Activated gamma-delta T cell (primary cell): ENCODE measurements at regions not wholly inside any gene's neighbourhood (a gene's known extent, or its start where the extent isn't known, plus 50 kb on each side); places are given as distances from the start of the nearest gene placed in this dataset.
A peak's percentile ranks its signal among the peaks of the same experiment; 100 is the strongest.
"Not testable (repeated sequence)": the region's sequence is repeated elsewhere in the genome, so short reads cannot be mapped to it uniquely, and the experiment has no call there.

Experiments
- DNase-seq: peaks from one replicate; lab custom pipeline; 2025; lab: John Stamatoyannopoulos, UW

DNA sequence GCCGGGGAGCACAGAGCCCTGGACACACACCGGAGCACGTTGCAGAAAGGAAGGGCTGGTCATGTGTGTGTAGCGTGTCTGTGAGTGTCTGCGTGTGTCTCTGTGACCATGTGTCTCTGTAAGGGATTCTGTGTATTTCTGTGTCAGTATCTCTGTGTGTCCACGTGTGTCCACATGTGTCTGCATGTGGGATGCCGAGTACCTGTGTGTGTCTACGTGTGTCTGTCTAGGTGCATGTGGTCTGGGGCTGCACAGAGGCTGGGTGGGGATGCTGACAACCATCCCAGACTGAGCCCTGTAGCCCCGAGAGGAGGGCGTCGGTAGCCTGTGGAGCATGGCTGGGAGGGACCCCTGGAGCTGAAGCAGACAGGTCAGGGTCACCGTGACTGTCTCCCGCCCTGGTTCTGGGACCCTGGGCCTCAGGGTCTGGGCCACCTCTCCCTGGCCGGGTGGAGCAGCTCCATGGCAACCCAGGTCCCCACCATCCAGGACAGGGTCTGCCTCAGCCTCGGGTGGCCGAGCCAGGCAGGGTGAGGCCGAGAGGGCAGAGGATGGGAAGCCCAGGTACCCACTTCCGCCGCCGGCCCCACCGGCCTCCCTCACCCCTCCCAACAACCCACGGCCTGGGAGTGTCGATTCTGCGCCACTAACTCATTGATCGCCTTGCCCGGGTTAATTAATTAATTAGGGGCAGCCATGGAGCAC lies 122.7 kb downstream of the FAM53A start:
- DNase-seq: no peak

DNA sequence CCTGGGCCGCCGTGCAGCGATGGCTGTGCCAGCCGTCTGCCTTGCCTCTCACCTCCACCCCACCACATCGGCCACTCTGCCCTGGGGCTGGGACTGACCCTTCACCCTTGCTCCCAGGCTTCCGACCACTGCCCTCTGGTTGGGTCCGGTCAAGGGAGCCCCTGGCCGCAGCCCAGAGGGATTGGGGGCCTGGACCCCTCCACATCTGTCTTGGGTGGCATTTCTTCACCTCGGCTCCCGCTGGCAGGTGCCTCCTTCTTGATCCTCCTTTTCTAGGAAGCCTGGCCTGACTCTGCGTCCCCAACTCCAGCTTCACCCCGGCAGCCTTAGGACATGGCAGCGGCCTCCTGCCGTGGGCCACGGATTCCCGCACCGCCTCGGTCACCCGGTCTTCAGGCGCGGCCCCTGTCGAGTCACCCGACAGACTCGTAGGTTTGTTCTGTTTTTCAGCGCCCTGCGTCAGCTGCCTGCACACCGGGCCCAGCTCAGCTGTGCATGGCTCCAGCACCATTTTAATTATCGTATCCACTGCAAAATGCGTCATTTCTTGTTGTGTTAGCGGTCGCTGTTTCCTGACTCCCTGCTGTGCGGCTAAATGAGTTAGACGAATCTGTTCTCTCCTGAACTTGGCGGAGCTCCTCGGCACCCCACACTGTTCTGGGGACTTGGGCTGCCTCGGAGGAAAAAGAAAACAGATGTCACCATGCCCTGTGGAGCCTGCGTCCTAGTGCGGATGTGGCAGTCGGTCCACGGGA lies 124.0 kb downstream of the FAM53A start:
- no peak for DNase-seq

DNA sequence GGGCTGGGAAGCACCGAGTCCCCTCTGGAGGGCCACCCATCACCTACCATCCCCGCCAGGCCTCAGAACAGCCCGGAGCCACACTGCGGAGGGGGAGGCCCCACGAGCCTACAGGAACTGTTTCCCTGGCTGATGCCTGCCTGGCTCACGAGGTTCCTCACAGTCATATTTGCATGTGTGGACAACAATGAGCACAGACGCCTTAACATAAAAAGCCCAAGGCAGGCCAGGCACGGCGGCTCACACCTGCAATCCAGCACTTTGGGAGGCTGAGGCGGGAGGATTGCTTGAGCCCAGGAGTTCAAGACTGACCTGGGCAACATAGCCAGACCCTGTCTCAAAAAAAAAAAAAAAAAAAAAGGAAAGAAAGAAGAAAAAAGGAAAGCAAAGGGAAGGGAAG lies 125.9 kb downstream of the FAM53A start:
- no peak for DNase-seq

DNA sequence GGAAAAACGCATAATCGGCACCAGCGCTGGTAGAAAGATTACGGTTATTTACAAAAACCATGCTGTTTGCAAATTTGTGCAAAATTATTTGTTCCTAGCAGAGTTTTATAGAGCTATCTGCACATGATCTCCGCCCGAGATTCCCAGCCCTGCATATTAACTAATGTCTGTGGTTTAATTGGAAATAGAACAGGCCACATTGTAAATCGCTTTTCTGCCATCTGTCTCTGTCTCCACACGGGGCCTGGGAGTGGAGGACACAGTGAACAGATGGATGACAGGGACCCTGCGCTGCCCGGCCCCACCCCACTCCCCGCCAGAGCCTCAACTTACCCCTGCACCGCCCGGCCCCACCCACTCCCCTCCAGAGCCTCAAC lies 126.9 kb downstream of the FAM53A start:
- no peak for DNase-seq

DNA sequence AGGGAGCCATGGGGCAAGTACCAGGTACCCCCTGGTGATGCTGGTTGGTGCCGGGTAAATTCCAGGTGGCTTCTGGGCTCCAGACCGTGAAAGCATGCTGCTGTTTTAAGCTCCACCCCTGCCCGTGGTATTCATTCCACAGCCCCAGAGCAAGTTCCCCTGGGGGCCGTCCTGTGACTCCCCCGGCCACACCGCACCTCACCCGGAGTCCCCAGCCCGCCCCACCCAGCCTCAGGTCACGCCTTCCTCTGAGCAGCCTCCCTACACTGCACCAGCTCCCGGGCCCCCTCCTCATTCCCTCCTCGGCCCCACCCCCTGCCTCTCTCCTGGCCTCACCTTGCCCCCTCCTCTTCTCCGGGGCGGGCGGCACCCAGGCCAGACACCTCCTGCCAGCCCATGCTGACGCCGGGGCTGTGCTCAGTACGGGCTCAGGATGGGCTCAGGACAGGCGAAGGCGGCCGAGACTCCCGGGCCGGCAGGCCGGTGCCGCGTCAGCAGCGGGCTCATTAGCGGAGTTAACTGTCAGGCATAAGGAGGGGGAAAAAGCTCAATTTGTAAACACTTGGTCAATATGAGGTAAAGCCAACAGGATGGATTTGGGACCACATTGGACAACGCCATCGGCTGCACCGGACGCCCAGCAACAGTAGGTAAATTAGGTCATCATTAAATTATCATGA lies 127.4 kb downstream of the FAM53A start:
- no peak for DNase-seq

DNA sequence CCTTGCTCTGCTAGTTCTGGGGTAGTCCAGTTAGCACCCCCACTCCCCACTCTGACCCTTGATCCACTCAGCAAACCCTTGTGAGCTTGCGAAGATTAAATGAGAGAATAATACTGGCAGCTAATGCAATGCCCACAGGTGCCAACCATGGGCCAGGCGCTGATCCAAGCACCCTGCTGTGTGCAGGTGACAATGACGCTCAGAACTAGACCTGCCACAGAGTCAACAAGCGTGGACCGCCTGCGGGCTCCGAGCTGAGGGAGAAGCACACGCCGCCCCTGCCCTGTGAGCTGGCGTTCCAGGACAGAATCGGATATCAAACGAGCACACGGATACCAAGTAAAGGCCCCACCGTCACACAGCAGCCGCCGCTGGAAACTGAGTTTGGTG lies 129.2 kb downstream of the FAM53A start:
- no peak for DNase-seq

DNA sequence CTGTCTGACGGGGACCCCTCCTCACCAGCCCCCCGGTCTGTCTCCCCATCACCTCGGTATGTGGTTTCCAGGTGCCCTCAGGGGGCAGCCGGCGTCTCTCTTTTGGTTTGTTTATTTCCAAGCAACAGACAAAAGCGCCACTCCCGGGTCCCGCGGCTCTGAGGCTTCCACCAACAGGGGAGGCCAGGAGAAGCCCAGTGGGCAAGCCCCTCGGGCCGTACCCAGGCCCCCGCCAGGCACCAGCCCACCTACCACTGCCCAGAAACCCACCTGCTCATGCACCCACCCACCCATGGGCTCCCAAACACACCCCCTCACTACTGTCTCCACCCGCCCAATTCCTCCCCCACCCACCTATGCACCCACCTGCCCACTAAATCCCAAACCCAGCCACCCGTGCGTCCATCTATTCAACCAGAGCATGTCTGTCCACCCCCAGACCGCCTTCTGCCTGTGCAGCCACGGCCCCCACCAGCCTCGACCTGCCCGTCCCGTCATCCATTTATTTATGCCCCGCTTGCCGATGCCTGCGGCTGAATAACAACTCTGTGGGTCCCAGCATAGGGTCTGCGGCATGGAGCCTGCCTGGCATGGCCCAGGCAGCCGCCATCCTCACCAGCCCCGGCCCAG lies 129.8 kb downstream of the FAM53A start:
- DNase-seq: no peak

DNA sequence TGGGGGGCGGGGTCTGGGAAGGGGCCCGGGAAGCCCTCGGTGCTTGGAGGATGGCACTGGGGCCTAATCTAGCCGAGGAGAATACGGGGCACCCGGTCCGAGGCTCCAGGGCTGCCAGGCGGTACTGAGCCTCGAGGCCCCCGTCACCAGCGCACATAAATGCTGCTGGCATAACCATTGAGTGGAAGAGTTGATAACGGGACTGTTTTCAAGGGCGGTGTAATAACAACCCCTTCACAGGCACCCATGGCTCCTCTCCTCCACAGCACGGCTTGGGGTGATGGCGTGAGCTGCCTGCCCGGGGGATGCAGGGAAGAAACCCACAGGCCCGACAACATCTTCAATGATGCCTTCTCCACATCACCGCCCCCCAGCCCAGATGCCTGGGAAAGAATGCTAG lies 130.7 kb downstream of the FAM53A start:
- no peak for DNase-seq

DNA sequence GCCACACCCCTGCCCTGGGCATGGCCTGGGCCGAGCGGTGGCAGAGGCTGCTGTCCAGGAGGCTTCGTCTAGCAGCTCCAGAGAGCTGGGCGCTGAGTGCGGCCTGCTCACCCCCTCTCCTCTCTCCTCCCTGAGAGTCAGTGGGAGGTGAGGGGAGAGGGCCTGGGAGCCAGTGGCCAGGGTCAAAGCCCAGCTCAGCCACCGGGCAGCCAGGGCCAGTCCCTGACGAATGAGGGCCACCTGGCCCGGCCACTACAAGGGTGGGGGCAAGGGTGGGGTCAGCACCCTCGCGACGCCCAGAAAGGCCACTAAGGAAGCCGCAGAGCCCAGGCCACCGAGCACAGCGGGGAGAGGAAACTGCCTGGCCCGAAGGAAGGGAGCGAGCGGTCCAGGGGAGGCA lies 131.7 kb downstream of the FAM53A start:
- no peak for DNase-seq

DNA sequence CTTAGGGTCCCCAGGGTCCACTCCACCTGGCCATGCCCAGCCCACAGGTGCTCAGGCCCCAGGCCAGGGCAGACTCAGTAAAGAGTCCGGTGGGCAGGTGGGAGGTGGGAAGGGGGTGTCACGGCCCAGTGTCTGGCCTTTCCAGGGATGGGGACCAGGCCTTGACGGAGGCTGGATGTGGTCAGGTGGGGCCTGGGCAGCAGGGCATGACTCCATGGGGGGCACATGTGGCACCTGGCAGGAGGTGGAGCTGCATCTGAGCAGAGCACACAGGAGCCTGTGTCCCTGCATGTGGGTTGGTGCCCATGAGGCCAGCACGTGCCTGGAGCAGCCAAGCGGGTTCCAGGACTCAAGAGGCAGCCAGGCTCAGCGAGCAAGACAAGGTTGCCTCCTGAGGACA lies 132.9 kb downstream of the FAM53A start:
- no peak for DNase-seq

DNA sequence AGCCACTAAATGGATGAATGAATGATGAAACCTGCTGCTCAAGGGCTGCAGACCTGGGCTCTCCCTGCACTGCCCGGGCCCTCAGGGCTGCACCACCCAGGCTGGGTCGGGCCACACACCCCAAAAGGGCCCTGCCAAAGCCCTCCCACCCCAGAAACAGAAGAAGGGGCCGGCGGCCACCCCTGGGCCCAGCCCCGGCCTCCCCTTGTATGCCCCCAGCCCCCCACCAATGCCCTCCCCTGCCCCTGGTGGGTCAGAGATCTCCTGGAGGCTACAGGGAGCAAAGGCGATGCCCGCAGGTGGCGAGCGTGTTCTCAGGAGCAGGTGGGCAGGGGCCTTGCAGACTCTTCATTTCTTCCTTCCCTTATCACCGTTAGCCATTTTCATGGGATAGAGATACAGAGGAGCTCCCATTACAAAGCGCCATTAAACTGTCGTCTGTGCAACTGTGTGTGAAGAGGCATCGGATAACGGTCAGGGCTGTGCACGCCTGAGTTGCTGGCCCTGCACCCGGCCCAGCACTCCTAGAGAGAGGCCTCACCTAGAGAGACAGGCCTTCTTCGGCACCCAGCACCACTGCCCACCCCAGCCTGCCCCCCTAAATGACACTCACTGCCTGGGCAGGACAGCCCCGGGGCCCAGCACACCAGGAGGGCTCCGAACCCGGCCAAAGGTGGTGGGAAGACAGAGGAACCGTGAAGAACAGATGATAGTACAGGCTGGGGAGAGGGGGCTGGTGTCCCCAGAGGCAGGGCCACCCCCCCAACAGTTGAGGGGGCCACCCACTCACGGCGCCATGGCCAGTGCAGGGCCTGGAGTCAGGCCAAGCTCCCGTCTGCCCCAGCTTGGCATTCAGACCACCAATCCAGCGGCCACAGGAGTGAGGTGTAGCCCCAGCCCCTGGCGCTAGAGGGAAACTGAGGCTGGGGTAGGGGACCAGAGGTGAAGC lies 133.7 kb downstream of the FAM53A start:
- DNase-seq: no peak

DNA sequence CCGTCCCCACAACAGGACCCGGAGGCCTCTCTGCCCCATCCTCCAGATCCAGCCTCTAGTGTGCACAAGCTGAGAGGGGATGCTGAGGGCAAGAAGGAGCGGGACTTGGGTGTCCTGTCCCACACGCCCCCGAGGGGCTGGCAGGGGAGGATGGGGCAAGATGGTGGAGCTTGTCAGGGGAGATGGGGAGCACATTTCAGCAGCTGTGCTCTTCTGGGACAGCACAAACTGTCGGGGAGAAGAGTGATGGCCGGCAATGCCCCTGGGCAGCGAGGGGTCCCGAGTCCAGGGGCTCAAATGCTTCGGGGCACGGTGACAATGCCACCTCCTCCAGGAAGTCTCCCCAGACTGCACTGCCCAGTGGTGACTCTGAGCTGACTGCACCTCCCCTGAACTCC lies 134.5 kb downstream of the FAM53A start:
- no peak for DNase-seq

DNA sequence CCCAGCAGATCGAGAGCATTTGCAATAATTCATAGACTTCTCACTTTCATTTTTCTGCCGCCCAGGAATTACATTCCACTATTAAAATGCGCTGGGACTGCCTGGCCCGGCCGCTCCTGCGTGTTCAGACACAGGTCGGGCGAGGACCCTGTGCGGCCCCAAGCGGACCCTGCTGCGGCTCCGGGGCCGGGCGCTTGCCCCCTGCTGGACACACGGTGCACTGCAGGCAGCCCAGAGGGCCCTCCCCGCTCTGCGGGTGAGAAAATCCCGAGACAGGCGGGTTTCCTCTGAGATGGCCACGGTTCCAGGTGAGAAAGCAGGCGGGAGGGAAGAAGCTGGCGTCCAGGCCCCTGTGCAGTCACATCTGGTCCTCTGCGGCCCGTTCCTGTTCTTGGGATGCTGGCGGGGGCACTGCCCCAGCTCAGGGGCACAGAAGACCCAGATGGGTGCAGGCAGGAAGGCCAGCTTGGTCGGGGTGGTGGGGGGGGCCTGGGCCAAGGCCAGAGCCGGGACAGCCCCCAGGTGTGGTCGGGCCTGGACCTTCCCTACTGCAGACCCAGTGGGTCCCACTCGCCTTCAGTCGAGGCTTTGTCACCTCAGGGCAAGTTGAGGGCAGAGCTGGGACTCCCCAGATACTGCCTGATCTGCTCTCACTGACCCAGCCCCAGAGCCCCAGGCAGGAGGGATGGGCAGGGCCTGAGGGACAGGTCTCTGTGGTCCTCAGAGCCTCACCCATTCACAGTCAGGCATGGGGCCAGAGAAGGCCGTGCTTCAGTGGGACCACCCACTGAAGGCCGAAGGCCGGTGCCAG lies 135.1 kb downstream of the FAM53A start:
- peak; percentile 28 for DNase-seq

DNA sequence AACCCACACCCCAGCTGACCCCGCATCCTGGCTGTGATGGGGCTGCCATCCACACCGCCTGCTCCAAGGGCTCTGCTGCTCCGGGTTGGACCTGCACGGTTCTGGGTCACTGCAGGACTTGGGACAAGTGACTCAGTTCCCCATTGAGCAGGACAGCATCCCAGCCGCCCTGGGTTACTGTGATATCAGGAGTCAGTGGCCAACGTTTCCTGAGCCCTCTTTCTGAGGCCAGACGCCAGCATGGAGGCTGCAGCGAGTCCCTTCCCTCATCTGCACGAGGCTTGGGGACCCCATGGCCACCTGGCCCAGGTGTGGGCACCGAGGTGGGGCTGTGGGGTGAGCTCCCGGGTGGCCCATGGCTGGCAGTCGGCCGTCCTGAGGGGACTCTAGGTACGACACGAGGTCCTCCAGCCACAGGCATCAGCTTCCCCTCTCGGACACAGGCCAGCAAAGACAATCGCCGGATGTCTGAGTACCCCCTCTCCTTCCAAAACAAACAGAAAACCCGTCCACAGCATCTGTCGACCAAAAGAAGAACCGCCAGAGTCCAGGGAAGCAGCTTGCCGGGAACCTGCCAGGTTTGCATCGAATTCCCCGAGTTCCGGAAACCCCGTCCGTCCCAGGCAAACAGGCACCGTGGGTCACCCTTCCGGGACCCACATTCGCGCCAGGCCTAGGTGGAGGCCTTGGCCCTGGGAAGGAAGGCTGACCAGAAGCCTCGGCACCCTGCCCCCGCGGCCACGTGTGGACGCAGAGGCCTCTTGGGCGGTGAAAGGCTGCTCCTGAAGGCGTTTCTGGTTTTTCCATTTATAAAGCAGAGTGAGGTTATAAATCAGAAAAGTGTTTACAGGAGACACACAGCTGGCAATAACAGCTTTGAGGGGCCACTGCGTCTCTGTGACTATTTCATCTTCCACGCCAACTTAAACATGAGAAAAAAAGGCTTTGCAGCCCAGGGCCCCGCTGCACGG lies 136.0 kb downstream of the FAM53A start:
- DNase-seq: no peak

DNA sequence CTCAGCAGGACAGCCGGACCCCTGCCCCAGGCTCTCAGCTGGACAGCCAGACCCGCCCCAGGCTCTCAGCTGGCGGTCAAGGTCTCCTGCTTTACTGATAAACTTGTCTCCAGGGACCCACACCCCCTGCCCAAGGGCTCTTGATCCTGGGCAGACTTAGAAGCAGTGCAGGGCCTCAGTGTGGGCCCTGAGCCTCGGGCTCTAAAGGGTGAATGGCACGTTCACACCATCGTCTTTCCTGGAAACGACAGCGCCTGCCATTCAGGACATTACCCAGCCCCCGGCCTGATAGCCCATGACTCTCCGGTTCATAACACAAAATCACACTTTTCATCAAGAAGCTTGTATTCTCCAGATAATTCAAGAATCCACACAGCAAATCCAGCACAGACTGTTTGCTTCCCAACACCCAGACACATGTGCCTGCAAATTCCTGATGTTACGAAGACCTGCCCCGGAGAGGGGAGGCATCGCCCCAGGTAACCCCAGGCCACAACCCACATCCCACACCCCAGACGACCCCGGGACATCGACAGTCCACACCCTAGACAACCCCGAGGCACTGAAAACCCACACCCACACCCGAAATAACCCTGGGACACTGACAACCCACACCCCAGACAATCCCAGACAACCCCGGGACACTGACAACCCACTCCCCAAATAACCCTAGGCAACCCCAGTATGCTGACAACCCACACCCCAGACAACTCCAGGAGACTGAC lies 136.8 kb downstream of the FAM53A start:
- no peak for DNase-seq

DNA sequence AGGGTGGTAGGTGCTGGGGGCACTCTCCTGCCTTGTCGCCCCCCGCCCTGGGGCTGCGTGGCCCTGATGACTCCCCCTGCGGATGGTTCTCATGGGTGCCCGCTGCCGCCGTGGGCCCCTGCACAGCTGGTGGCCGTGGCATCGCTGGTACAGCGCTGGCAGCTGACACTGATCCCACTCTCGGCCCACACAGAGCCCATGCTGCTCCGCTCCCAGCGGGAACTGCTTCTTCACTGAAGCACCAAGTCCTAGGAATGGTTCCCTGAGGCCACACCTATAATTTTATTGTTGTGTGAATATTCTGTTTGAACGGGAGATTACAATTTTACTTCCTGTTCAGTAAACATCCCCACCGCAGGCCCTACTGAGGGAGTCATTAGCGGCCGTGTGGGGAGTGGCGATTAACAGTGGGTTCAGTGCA lies 138.6 kb upstream of the NKX1-1 start:
- no peak for DNase-seq

DNA sequence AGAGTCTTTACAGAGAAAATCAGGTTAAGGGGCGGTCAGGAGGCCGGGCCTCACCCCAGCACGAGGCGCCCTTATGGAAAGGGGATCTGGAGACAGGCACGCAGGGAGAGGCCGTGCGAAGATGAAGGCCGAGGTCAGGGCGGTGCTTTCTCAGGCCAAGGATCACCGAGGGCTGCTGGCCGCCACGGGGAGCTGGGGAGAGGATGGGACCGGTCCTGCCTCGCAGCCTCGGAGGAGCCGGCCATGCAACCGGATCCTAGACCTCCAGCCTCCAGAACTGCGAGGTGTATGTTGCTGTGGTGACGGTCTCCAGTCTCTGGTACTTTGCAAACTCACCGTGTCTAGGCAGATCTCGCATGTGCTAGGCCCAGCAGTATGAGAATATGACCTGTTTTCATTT lies 138.2 kb upstream of the NKX1-1 start:
- DNase-seq: not testable (repeated sequence)

DNA sequence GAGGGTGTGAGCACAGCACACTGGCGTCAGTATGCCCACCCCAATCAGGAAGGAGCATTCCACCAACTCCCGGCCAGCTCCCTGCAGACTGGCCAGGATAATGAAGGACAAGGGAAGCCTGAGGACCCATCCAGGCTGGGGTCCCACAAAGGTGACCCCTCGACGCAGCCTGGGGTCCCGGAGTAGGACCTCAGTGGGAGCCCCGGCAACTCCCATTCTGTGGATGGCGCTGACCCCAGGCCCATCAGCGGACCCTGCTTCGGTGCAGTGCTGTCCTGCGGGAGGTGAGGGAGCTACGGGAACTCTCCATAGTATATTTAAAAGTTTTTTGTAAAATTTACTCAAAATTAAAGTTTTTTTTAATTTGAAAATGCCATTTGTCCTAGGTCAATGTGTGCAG lies 137.7 kb upstream of the NKX1-1 start:
- no peak for DNase-seq

DNA sequence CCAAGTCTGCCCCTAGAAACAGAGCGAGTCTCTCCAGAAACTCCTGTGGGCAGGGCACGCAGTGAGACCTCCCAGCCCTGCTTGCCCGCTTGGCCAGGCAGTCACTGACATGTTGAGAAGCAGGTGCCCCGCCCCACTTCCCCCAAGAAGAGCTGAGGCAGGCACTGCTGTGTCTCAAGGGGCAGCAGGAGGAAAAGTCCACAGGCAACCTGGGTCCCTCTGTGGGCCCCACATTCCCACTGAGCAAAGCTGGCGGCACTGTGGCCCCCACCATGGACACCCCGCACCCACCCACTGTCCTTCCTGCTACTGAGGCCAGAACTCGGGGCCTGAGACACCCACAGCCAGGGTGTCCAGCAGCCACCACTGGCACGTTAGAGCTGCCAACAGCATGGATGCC lies 137.3 kb upstream of the NKX1-1 start:
- DNase-seq: no peak
